GM19238 (cell line): ENCODE measurements at regions not wholly inside any gene's neighbourhood (a gene's known extent, or its start where the extent isn't known, plus 50 kb on each side); places are given as distances from the start of the nearest gene placed in this dataset.

Source experiments
- DNase-seq: peaks from one replicate; pipeline ENCODE4 v3.0.0; 2011; ENCODE audit warnings: low spot score; ENCODE audit not compliant: insufficient read length

GRCh38 chr1:199725002-199725565 lies 302.4 kb upstream of the NR5A2 start:
- no peak for DNase-seq

GRCh38 chr1:199727682-199728081 lies 299.8 kb upstream of the NR5A2 start:
- no peak for DNase-seq

GRCh38 chr1:199728345-199728744 lies 299.2 kb upstream of the NR5A2 start:
- no peak for DNase-seq

GRCh38 chr1:199733125-199733524 lies 294.4 kb upstream of the NR5A2 start:
- no peak for DNase-seq

GRCh38 chr1:199734186-199734585 lies 293.3 kb upstream of the NR5A2 start:
- DNase-seq: no peak

- no peak for DNase-seq
Observed at GRCh38 chr1:199735660-199736059, 291.9 kb upstream of the NR5A2 start.

GRCh38 chr1:199736646-199737045 lies 290.9 kb upstream of the NR5A2 start:
- no peak for DNase-seq

- DNase-seq: no peak
Observed at GRCh38 chr1:199741586-199741985, 285.9 kb upstream of the NR5A2 start.

- no peak for DNase-seq
Observed at GRCh38 chr1:199742547-199742946, 285.0 kb upstream of the NR5A2 start.

GRCh38 chr1:199743227-199743626 lies 284.3 kb upstream of the NR5A2 start:
- DNase-seq: no peak

GRCh38 chr1:199746666-199747384 lies 280.7 kb upstream of the NR5A2 start:
- DNase-seq: no peak

GRCh38 chr1:199747984-199748383 lies 279.5 kb upstream of the NR5A2 start:
- no peak for DNase-seq

GRCh38 chr1:199751506-199751905 lies 276.0 kb upstream of the NR5A2 start:
- DNase-seq: no peak

GRCh38 chr1:199751962-199752687 lies 275.4 kb upstream of the NR5A2 start:
- no peak for DNase-seq

GRCh38 chr1:199752688-199753027 lies 274.9 kb upstream of the NR5A2 start:
- DNase-seq: no peak

GRCh38 chr1:199753513-199753912 lies 274.0 kb upstream of the NR5A2 start:
- no peak for DNase-seq

GRCh38 chr1:199756066-199756465 lies 271.4 kb upstream of the NR5A2 start:
- DNase-seq: no peak

- no peak for DNase-seq
Observed at GRCh38 chr1:199758626-199759255, 268.8 kb upstream of the NR5A2 start.

GRCh38 chr1:199759268-199759730 lies 268.2 kb upstream of the NR5A2 start:
- no peak for DNase-seq

GRCh38 chr1:199762572-199762971 lies 264.9 kb upstream of the NR5A2 start:
- DNase-seq: no peak

GRCh38 chr1:199766218-199766792 lies 261.2 kb upstream of the NR5A2 start:
- no peak for DNase-seq

- no peak for DNase-seq
Observed at GRCh38 chr1:199767700-199768099, 259.8 kb upstream of the NR5A2 start.
